SU-DHL-6 (cell line): ENCODE measurements at regions not wholly inside any gene's neighbourhood (a gene's known extent, or its start where the extent isn't known, plus 50 kb on each side); places are given as distances from the start of the nearest gene placed in this dataset.
"Not testable (repeated sequence)": the region's sequence is repeated elsewhere in the genome, so short reads cannot be mapped to it uniquely, and the experiment has no call there.

Experiments
- H2AFZ ChIP-seq: fragments of 200-600 bp; sonication (generic); 2 replicates; pipeline ENCODE4 v1.6.1; 2014; ENCODE audit warnings: low read depth, mild to moderate bottlenecking, moderate library complexity, mixed read lengths, antibody characterized with exemption, low read length; ENCODE audit not compliant: severe bottlenecking
- H3F3A ChIP-seq: fragments of 200-600 bp; shearing (Covaris generic); 2 replicates; pipeline ENCODE4 v1.6.0; 2016; ENCODE audit warnings: antibody characterized with exemption, mild to moderate bottlenecking; ENCODE audit not compliant: insufficient read depth
- H3K27ac ChIP-seq: fragments of 200-600 bp; sonication (generic); 2 replicates; pipeline ENCODE4 v1.5.1; 2016; ENCODE audit warnings: low read depth, mild to moderate bottlenecking, low read length, moderate library complexity, mixed read lengths
- H3K27me3 ChIP-seq: fragments of 200-600 bp; sonication (generic), shearing (Covaris generic); 2 replicates; pipeline ENCODE4 v1.6.0; 2014; ENCODE audit warnings: mild to moderate bottlenecking, low read length
- H3K36me3 ChIP-seq: fragments of 200-600 bp; sonication (generic); 2 replicates; pipeline ENCODE4 v1.6.1; 2014; ENCODE audit warnings: mild to moderate bottlenecking, low read length, mixed read lengths
- H3K4me2 ChIP-seq: fragments of 300-600, 200-600 bp; shearing (Covaris generic), sonication (generic); 2 replicates; pipeline ENCODE4 v1.6.0; 2014; ENCODE audit warnings: low read length, low read depth, mild to moderate bottlenecking; ENCODE audit not compliant: poor library complexity, severe bottlenecking
- H3K4me3 ChIP-seq: fragments of 200-600 bp; sonication (generic); 2 replicates; pipeline ENCODE4 v1.5.1; 2014; ENCODE audit warnings: antibody characterized with exemption, low read length, mild to moderate bottlenecking, mixed read lengths; ENCODE audit not compliant: insufficient read depth, poor library complexity, severe bottlenecking
- H3K79me2 ChIP-seq: fragments of 200-600 bp; sonication (generic); 2 replicates; pipeline ENCODE4 v1.6.1; 2014; ENCODE audit warnings: mild to moderate bottlenecking, low read length, moderate library complexity; ENCODE audit not compliant: insufficient read depth
- H3K9ac ChIP-seq: fragments of 200-600 bp; sonication (generic); 2 replicates; pipeline ENCODE4 v1.7.0; 2014; ENCODE audit warnings: mild to moderate bottlenecking, low read length
- H3K9me2 ChIP-seq: fragments of 200-600 bp; sonication (generic); replicated peaks from 2 replicates; pipeline ENCODE4 v1.6.1; 2014; ENCODE audit warnings: low read length; ENCODE audit not compliant: insufficient read depth
- H3K9me3 ChIP-seq: fragments of 200-600 bp; sonication (generic); 2 replicates; pipeline ENCODE4 v1.6.1; 2014; ENCODE audit warnings: low read length, mixed read lengths; ENCODE audit not compliant: insufficient read depth
- H4K20me1 ChIP-seq: fragments of 200-600 bp; sonication (generic); 2 replicates; pipeline ENCODE4 v1.6.1; 2014; ENCODE audit warnings: low read depth, mild to moderate bottlenecking, antibody characterized with exemption, low read length, moderate library complexity, mixed read lengths
- EZH2phosphoT487 ChIP-seq: fragments of 200-600 bp; sonication (generic), shearing (Covaris generic); conservative IDR thresholded peaks from 2 replicates; pipeline ENCODE4 v1.6.1; 2018; ENCODE audit warnings: mild to moderate bottlenecking, antibody characterized with exemption, low read length, moderate library complexity, mixed read lengths
- TF ChIP-seq, protein P1 (sequence below): fragments of 200-600 bp; sonication (generic); IDR thresholded peaks from one replicate; pipeline ENCODE4 v1.5.1; 2017; ENCODE audit warnings: antibody characterized with exemption, mild to moderate bottlenecking, low read length, moderate library complexity; ENCODE audit not compliant: insufficient read depth, poor library complexity, severe bottlenecking

DNA sequence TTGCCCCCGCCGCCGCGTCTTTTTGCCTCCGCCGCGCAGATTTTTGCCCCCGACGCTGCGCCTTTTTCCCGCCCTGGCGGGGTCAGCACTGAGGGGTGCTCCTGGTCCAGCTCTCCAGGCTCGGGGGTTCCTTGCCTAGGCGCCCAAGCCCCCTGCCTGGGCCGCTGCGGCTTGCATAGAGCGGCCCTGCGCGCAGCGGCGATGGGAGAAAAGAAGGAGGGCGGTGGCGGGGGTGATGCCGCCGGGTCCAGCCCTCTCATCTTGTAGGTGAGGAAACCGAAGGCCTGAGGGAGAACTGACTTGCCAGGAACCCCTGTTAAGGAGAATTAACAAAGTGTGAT, 330.8 kb upstream of the WSB1 start:
- Histone ChIP-seq H2AFZ (no peak overlapping the region), H3K27ac (no peak overlapping the region), H4K20me1 (no peaks in the 10 kb centered on the region), H3K27me3 (no peaks in the 10 kb centered on the region), H3K4me3 (no peak overlapping the region), H3K9me2 (no peaks in the 10 kb centered on the region), H3K4me2 (no peak overlapping the region), H3K9ac (no peak overlapping the region), H3F3A (no peaks in the 10 kb centered on the region), H3K36me3 (no peaks in the 10 kb centered on the region), H3K9me3 (no peaks in the 10 kb centered on the region), H3K79me2 (no peaks in the 10 kb centered on the region)
- TF ChIP-seq, protein P1, sequence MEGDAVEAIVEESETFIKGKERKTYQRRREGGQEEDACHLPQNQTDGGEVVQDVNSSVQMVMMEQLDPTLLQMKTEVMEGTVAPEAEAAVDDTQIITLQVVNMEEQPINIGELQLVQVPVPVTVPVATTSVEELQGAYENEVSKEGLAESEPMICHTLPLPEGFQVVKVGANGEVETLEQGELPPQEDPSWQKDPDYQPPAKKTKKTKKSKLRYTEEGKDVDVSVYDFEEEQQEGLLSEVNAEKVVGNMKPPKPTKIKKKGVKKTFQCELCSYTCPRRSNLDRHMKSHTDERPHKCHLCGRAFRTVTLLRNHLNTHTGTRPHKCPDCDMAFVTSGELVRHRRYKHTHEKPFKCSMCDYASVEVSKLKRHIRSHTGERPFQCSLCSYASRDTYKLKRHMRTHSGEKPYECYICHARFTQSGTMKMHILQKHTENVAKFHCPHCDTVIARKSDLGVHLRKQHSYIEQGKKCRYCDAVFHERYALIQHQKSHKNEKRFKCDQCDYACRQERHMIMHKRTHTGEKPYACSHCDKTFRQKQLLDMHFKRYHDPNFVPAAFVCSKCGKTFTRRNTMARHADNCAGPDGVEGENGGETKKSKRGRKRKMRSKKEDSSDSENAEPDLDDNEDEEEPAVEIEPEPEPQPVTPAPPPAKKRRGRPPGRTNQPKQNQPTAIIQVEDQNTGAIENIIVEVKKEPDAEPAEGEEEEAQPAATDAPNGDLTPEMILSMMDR = no peak
- no peak for TF ChIP-seq EZH2phosphoT487

DNA sequence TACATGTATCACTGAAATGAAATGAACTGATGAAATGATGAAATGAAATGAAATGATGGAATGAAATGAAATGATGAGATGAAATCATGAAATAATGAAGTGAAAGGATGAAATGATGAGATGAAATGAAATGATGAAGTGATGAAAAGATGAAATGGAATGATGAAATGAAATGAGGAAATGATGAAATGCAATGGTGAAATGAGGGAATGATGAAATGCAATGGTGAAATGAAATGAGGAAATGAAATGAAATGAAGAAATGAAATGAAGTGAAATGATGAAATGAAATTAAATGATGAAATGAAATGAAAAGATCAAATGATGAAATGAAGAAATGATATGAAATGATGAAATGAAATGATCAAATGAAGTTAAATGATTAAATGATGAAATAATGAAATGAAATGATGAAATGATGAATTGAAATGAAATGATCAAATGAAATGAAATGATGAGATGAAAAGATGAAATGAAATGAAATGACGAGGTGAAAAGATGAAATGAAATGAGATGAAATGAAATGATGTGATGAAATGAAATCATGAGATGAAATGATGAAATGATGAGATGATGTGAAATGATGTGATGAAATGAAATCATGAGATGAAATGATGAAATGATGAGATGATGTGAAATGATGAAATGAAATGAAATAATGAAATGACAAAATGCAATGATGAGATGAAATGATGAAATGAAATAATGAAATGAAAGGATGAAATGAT, 327.9 kb upstream of the WSB1 start:
- not testable (repeated sequence) for H3K4me2 ChIP-seq, H3K9me2 ChIP-seq, H3K79me2 ChIP-seq, H3K27ac ChIP-seq, H2AFZ ChIP-seq, H3K4me3 ChIP-seq, H3F3A ChIP-seq, H3K27me3 ChIP-seq, H3K9me3 ChIP-seq, H4K20me1 ChIP-seq, H3K9ac ChIP-seq, H3K36me3 ChIP-seq

- H3K9me2 ChIP-seq, H3K9ac ChIP-seq, H3K9me3 ChIP-seq, H3F3A ChIP-seq, H3K27me3 ChIP-seq, H3K4me3 ChIP-seq, H2AFZ ChIP-seq, H3K27ac ChIP-seq, H3K79me2 ChIP-seq, H4K20me1 ChIP-seq, H3K4me2 ChIP-seq, H3K36me3 ChIP-seq: not testable (repeated sequence)
Measured at GRCh38 chr17:26966625-26967179, 327.2 kb upstream of the WSB1 start.

DNA sequence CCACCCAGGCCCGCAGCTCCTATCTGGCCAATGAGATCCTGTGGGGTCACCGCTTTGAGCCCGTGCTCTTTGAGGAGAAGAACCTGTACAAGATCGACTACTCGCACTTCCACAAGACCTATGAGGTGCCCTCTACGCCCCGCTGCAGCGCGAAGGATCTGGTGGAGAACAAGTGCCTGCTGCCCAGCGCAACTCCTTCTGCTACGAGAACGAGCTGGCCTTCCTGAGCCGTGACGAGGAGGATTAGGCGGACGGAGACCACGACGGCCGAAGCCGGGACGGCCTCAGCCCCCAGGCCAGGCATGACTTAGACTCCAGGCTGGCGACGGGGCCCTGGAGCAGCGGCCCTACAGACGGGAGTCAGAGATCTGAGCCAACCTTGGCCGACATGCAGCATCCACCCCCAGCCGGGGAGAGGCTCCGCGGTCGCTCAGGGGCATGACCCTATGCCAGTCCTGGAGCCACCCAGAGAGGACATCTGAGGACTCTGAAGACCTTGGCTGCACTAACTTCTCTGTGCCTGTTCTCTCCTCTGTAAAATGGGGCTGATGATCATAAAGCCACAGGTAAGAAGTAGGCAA, 312.0 kb upstream of the WSB1 start:
- not testable (repeated sequence) for H3K27me3 ChIP-seq, H3K79me2 ChIP-seq, H3K4me3 ChIP-seq, H3K9ac ChIP-seq, H3K27ac ChIP-seq, H4K20me1 ChIP-seq, H3K4me2 ChIP-seq, H3F3A ChIP-seq, H3K9me3 ChIP-seq, H2AFZ ChIP-seq, H3K36me3 ChIP-seq, H3K9me2 ChIP-seq

GRCh38 chr17:26982563-26982962, 311.4 kb upstream of the WSB1 start:
- H3K27me3 ChIP-seq, H2AFZ ChIP-seq, H3K36me3 ChIP-seq, H3K27ac ChIP-seq, H3K4me3 ChIP-seq, H4K20me1 ChIP-seq, H3K9ac ChIP-seq, H3K9me2 ChIP-seq, H3K4me2 ChIP-seq, H3K9me3 ChIP-seq, H3F3A ChIP-seq, H3K79me2 ChIP-seq: not testable (repeated sequence)

GRCh38 chr17:26987851-26988250, 306.1 kb upstream of the WSB1 start:
- H3K36me3 ChIP-seq, H3K27ac ChIP-seq, H2AFZ ChIP-seq, H3K79me2 ChIP-seq, H3K4me3 ChIP-seq, H3K9ac ChIP-seq, H3K9me3 ChIP-seq, H3K27me3 ChIP-seq, H3K9me2 ChIP-seq, H3K4me2 ChIP-seq, H4K20me1 ChIP-seq, H3F3A ChIP-seq: not testable (repeated sequence)

- not testable (repeated sequence) for H3K9me3 ChIP-seq, H3K4me2 ChIP-seq, H3K9me2 ChIP-seq, H3F3A ChIP-seq, H3K4me3 ChIP-seq, H2AFZ ChIP-seq, H3K27ac ChIP-seq, H3K36me3 ChIP-seq, H4K20me1 ChIP-seq, H3K9ac ChIP-seq, H3K27me3 ChIP-seq, H3K79me2 ChIP-seq
Measured at GRCh38 chr17:26994648-26995047, 299.3 kb upstream of the WSB1 start.
